CD4-positive, alpha-beta T cell (primary cell): ENCODE measurements at regions not wholly inside any gene's neighbourhood (a gene's known extent, or its start where the extent isn't known, plus 50 kb on each side); places are given as distances from the start of the nearest gene placed in this dataset.

Experiments used
- ATAC-seq: fragments of 200-7000 bp; cut with Tn5 transposase; one replicate; pipeline ENCODE4 v1.10.0; 2022; ENCODE audit warnings: mild to moderate bottlenecking; ENCODE audit not compliant: poor library complexity
- CTCF ChIA-PET: fragments of 350-600 bp; sonication (Branson Sonifier 250); formaldehyde crosslinking; loops from one replicate; lab custom pipeline; 2021; ENCODE audit warnings: antibody characterized with exemption, inconsistent platforms; lab: Charles Lee
- POLR2A ChIA-PET: fragments of 350-600 bp; sonication (Branson Sonifier 250); formaldehyde crosslinking; loops from one replicate; lab custom pipeline; 2021; ENCODE audit warnings: antibody characterized with exemption, inconsistent platforms; lab: Charles Lee
- DNase-seq, 14 experiments: peaks; one replicate each; pipeline ENCODE4 v3.0.0-alpha.2; 2013 to 2020; ENCODE audit warnings: mixed read lengths in 2 of 14
- H3K27ac ChIP-seq, 2 donors: one replicate each; pipeline versions ENCODE4 v1.5.1 to v1.7.0; 2013; ENCODE audit warnings: low read length in 2 of 2, low read depth in 1 of 2, mild to moderate bottlenecking in 1 of 2
- H3K27me3 ChIP-seq, 2 experiments: 1 replicate in 1 of 2; 2 replicates in 1 of 2; pipeline versions ENCODE4 v1.6.1 to v1.7.0; 2013; ENCODE audit warnings: low read length in 2 of 2, control low read depth in 1 of 2, mild to moderate bottlenecking in 1 of 2, moderate library complexity in 1 of 2; ENCODE audit not compliant: insufficient read depth in 2 of 2, control insufficient read depth in 1 of 2
- H3K36me3 ChIP-seq: one replicate; pipeline ENCODE4 v1.6.1; 2013; ENCODE audit warnings: low read length, control low read depth; ENCODE audit not compliant: insufficient read depth
- H3K4me1 ChIP-seq: one replicate; pipeline ENCODE4 v1.6.1; 2013; ENCODE audit warnings: low read length, control low read depth; ENCODE audit not compliant: insufficient read depth
- H3K4me3 ChIP-seq: one replicate; pipeline ENCODE4 v1.5.1; 2013; ENCODE audit warnings: mild to moderate bottlenecking, low read length, moderate library complexity
- H3K9me3 ChIP-seq, 2 experiments: 1 replicate in 1 of 2; 2 replicates in 1 of 2; pipeline versions ENCODE4 v1.6.1 to v1.7.0; 2013; ENCODE audit warnings: low read length in 2 of 2, mild to moderate bottlenecking in 2 of 2, control low read depth in 1 of 2, moderate library complexity in 1 of 2; ENCODE audit not compliant: control insufficient read depth in 1 of 2, insufficient read depth in 1 of 2
- H3K27ac Mint-ChIP-seq: one replicate; pipeline ENCODE4 v1.8.0; 2020; ENCODE audit warnings: mixed read lengths
- H3K27me3 Mint-ChIP-seq: one replicate; pipeline ENCODE4 v1.8.0; 2021; ENCODE audit warnings: mixed read lengths
- H3K36me3 Mint-ChIP-seq: one replicate; pipeline ENCODE4 v1.8.0; 2021; ENCODE audit warnings: low read depth, mixed read lengths
- H3K4me1 Mint-ChIP-seq: one replicate; pipeline ENCODE4 v1.8.0; 2021; ENCODE audit warnings: low read depth, mixed read lengths
- H3K4me3 Mint-ChIP-seq: one replicate; pipeline ENCODE4 v1.8.0; 2020; ENCODE audit warnings: mild to moderate bottlenecking, mixed read lengths
- H3K9me3 Mint-ChIP-seq: one replicate; pipeline ENCODE4 v1.8.0; 2020; ENCODE audit warnings: mixed read lengths
- CTCF ChIP-seq: fragments of 200-600 bp; IDR thresholded peaks from one replicate; pipeline ENCODE4 v1.8.0; 2022; ENCODE audit warnings: antibody characterized with exemption, mild to moderate bottlenecking
- intact Hi-C, 2 experiments: fragments of 100-400 bp; cut with DNase I in 1 of 2; cut with micrococcal nuclease in 1 of 2; formaldehyde crosslinking; loops; one replicate each; pipeline versions ENCODE4 v1.15.1 to v1.9.0; 2023 to 2025; cut with DNase I, micrococcal nuclease

GRCh38 chr6:23964865-23965264, 161.2 kb upstream of the NRSN1 start:
- no peak for TF ChIP-seq CTCF
- no peaks in the 10 kb centered on the region for H3K36me3 ChIP-seq
- no peak overlapping the region for H3K4me3 ChIP-seq
- no peaks in the 10 kb centered on the region for H3K4me1 ChIP-seq
- CTCF ChIA-PET = no interaction called here
- POLR2A ChIA-PET = no interaction called here
- no peak overlapping the region for H3K27ac ChIP-seq
- H3K9me3 ChIP-seq = peaks cover 0 to 4% of the 10 kb centered on the region in 2 experiments
- intact Hi-C loops = no loop called here
- no peak overlapping the region for H3K27ac Mint-ChIP-seq
- H3K4me3 Mint-ChIP-seq = no peak overlapping the region
- no peak for DNase-seq
- ATAC-seq = no peak
- H3K27me3 Mint-ChIP-seq = no peaks in the 10 kb centered on the region
- H3K9me3 Mint-ChIP-seq = peaks cover 3% of the 10 kb centered on the region
- H3K4me1 Mint-ChIP-seq = no peaks in the 10 kb centered on the region
- no peaks in the 10 kb centered on the region for H3K36me3 Mint-ChIP-seq
- H3K27me3 ChIP-seq = no peaks in the 10 kb centered on the region

GRCh38 chr6:23969344-23969743, 156.7 kb upstream of the NRSN1 start:
- Mint-ChIP-seq H3K27me3 (no peaks in the 10 kb centered on the region), H3K4me1 (no peaks in the 10 kb centered on the region), H3K4me3 (no peak overlapping the region), H3K36me3 (no peaks in the 10 kb centered on the region), H3K9me3 (peaks cover 3% of the 10 kb centered on the region), H3K27ac (no peak overlapping the region)
- Histone ChIP-seq H3K27me3 (no peaks in the 10 kb centered on the region), H3K27ac (no peak overlapping the region), H3K4me3 (no peak overlapping the region), H3K9me3 (peaks cover 0 to 3% of the 10 kb centered on the region in 2 experiments), H3K36me3 (no peaks in the 10 kb centered on the region), H3K4me1 (no peaks in the 10 kb centered on the region)
- ATAC-seq = no peak
- no peak for TF ChIP-seq CTCF
- intact Hi-C loops = no loop called here
- DNase-seq = no peak
- ChIA-PET POLR2A (no interaction called here), CTCF (no interaction called here)

- no peaks in the 10 kb centered on the region for H3K27me3 ChIP-seq
- H3K4me1 ChIP-seq = no peaks in the 10 kb centered on the region
- TF ChIP-seq CTCF = no peak
- H3K9me3 ChIP-seq = peaks cover 0 to 3% of the 10 kb centered on the region in 2 experiments
- no peaks in the 10 kb centered on the region for H3K4me1 Mint-ChIP-seq
- intact Hi-C loops = no loop called here
- H3K36me3 ChIP-seq = no peaks in the 10 kb centered on the region
- H3K4me3 Mint-ChIP-seq = no peak overlapping the region
- H3K27ac ChIP-seq = no peak overlapping the region
- CTCF ChIA-PET = no interaction called here
- no peaks in the 10 kb centered on the region for H3K36me3 Mint-ChIP-seq
- no peak overlapping the region for H3K27ac Mint-ChIP-seq
- H3K4me3 ChIP-seq = no peak overlapping the region
- H3K9me3 Mint-ChIP-seq = no peaks in the 10 kb centered on the region
- no peaks in the 10 kb centered on the region for H3K27me3 Mint-ChIP-seq
- ATAC-seq = no peak
- DNase-seq = no peak
- POLR2A ChIA-PET = no interaction called here
Observed at GRCh38 chr6:23977706-23978105, 148.3 kb upstream of the NRSN1 start.
